IPS DF 19.7 (cell line): ENCODE measurements at regions not wholly inside any gene's neighbourhood (a gene's known extent, or its start where the extent isn't known, plus 50 kb on each side); places are given as distances from the start of the nearest gene placed in this dataset.

Experiments used
- DNase-seq: peaks from one replicate; pipeline ENCODE4 v3.0.0-alpha.2; 2013; ENCODE audit warnings: low read depth, low spot score

- no peak for DNase-seq
These were observed 57.3 kb upstream of the RUNX3 start for GRCh38 chr1:24987424-24987823.

- no peak for DNase-seq
These were observed 56.4 kb upstream of the RUNX3 start for GRCh38 chr1:24986372-24986965.

DNA sequence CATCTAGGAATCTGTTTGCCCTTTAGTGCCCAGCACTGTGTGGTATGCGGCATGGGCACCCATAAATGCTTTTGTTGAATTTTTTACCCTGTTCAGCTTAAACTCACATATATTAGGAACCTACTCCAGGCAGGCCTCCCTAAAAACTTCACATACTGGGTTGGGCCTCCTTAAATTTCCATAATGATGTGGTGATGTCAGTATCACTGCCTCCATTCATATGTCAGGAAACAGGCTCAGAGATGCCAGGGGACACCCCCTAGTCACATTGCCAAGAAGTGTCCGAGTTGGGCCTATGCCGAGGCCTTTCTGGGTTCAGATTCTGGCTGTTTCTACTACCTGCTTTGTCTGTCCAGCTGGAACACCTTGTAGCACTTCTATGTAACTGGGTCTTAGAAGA is 55.7 kb upstream of the RUNX3 start:
- no peak for DNase-seq

DNA sequence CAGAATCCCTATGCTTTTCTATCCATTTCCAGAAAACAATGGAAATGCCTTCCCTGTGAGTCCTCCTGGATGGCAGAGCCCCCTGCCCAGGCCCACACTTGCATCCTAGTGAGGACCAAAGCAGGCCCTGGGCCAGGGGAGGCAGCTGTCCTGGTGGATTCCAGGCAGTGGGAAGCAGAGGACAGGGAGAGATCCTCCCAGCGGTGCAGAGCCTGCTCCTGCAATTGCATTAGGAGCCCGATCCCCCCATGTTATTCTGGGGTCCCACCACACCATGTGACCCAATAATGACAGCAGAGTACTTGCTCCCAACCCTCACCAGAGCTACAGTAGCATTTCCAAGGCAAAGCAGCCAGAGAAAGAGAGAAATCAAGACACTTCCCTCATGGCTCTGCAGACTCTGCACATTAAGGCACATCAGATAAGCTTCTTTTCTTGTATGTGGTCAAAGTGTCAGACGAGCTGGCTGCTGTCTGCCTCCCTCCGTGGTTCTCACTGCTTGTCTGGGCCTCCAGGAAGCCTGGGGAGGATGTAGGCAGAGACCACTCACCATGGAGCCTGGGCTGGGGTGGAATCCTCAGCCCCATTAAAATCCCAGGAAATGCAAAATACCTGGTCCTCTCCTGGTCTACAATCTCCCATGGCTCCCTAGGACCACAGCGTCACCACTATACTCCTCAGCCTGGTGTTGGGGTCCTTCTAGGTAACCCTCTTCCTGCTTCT is 54.9 kb upstream of the RUNX3 start:
- no peak for DNase-seq

DNA sequence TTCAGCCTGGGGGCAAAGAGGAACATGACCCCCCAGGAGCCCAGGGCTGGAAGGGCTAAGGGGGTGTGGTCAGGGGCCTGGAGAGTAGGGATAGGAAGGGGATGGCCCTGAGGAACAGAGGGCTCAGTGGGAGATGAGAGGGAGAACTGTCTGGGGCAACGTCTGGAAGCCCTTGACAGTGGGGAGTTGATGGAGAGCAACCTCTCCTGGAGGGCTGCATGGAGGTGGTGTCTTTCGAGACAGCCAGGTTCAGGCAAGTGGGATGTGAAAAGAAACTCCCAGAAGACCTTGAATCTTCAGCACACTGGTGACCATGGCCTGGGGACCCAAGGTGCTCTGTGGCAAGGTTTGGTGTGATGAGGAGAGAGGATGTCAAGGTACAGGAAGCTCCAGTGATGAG is 54.2 kb upstream of the RUNX3 start:
- DNase-seq, result no peak

DNA sequence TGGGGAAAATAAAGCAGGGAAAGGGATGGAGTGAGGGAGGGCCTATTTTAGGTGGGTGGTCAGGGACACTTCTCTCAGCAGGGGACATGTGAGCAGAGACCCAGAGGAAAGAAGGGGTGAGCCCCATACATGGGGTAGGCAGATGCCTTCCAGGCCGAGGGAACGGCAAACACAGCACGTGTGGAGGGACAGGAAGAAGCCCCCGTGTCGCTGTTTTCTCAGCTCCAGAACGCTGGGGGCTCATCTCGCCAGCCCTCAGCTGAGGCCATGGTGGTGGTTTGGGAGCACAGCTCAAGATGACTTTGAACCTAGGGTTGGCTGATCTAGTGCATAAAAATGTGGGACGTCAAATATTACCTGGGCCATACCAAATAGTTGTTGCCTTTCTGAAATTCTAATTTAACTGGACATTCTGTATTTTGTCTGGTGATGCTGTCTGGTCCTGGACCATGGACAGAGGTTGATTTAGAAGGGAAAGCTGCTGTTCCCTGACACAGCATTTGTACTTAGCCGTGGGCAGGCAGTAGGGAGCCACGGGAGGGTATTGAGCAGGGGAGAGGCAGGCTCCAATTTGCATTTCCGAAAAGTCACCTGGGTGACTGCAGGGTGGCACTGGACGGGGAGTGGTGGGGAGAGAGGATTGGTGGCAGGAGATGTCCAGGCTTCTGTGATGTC is 53.1 kb upstream of the RUNX3 start:
- no peak for DNase-seq

- DNase-seq, result no peak
These were observed 51.5 kb upstream of the RUNX3 start for GRCh38 chr1:24981631-24982005.

DNA sequence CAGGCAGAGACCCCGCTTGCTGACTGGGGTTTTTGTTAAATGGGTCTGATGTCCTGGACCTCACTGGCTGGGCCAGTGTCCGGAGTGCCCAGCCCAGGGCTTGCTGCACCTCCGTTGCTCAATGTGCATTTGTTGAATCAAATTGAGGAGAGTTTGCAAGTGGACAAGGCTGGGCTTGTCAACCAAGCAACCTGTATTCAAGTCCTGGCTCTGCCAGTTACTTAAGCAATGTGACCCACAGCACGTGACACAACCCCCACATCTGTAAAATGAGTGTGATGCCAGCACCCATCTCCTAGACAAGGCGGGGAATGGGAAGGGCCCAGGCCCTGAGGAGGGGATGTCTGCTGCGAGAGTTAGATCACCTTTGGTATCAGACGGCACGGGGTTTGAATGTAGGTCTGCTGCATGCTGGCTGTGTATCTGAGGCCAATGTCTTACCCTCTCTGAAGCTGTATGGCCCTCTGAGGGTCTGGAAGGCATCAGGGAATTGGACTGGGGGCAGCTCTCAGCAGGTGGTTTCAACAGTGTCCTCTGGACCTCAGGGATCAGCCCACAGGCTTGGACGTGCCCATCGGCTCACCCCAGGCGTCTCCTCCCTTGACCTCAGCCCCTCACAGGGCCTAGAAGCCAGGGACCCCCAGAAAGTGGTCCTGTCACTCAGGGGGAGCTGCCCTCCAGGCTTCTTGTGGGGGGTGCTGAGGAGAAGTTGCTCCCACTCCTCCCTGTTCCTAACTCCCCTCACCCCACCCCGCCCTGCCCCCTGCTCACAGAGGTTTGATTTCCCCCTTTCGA is 51.0 kb upstream of the RUNX3 start:
- no peak for DNase-seq
